ENCODE measurements at regions not wholly inside any gene's neighbourhood (a gene's known extent, or its start where the extent isn't known, plus 50 kb on each side); places are given as distances from the start of the nearest gene placed in this dataset.

- no peak for TF ChIP-seq ARNT (IDR thresholded peaks at IDR 0.05)
- TF ChIP-seq SUZ12 (IDR thresholded peaks at IDR 0.05): no peak
- no peak for TF ChIP-seq FOXK2 (IDR thresholded peaks at IDR 0.05)
Observed at GRCh38 chr9:135268981-135269380, 181.5 kb downstream of the OLFM1 start.

All from HEK293T (cell line).